RWPE1 (cell line): ENCODE measurements at regions not wholly inside any gene's neighbourhood (a gene's known extent, or its start where the extent isn't known, plus 50 kb on each side); places are given as distances from the start of the nearest gene placed in this dataset.

Source experiments
- CTCF ChIA-PET: fragments of 350-600 bp; sonication (Branson Sonifier 250); formaldehyde crosslinking; extraction: SDS; loops from one replicate; lab custom pipeline; 2021; lab: Yijun Ruan, JAX
- POLR2A ChIA-PET: fragments of 400-600 bp; formaldehyde crosslinking; extraction: SDS; loops from one replicate; lab custom pipeline; 2020; ENCODE audit warnings: antibody characterized with exemption; ENCODE audit not compliant: low non-redundant PET; lab: Yijun Ruan, JAX
- DNase-seq: peaks from one replicate; pipeline ENCODE4 v3.0.0; 2012; ENCODE audit warnings: low spot score
- H3K27ac ChIP-seq: fragments of 450-650 bp; 2 replicates; pipeline ENCODE4 v1.5.1; 2017
- CTCF ChIP-seq: fragments of 450-650 bp; conservative IDR thresholded peaks from 2 replicates; pipeline ENCODE4 v1.5.1; 2017; ENCODE audit warnings: low read depth, mild to moderate bottlenecking

GRCh38 chr2:242029422-242030225, 160.1 kb downstream of the RTP5 start:
- POLR2A ChIA-PET, result no interaction called here
- DNase-seq, result no peak
- CTCF ChIA-PET, result interaction anchor here (0.6 to 0.7 kb wide), 2 partner anchors 64 to 77 kb away, joined by 3 to 5 read pairs; no protein-coding TSS in a partner anchor
- TF ChIP-seq CTCF, result no peak
- no peak overlapping the region for H3K27ac ChIP-seq

GRCh38 chr2:242030226-242030575, 160.7 kb downstream of the RTP5 start:
- ChIA-PET CTCF (interaction anchor here (0.6 kb wide), 1 partner anchor 41 kb away, joined by 3 read pairs; no protein-coding TSS in a partner anchor), POLR2A (no interaction called here)
- no peak for TF ChIP-seq CTCF
- DNase-seq, result no peak
- no peak overlapping the region for H3K27ac ChIP-seq

GRCh38 chr2:242030858-242031257, 161.3 kb downstream of the RTP5 start:
- CTCF ChIA-PET, result interaction anchor here (0.6 kb wide), 2 partner anchors 42 to 76 kb away, joined by 3 to 5 read pairs; no protein-coding TSS in a partner anchor
- no peak for TF ChIP-seq CTCF
- no peak overlapping the region for H3K27ac ChIP-seq
- POLR2A ChIA-PET, result no interaction called here
- no peak for DNase-seq

GRCh38 chr2:242031481-242032019, 162.0 kb downstream of the RTP5 start:
- no peak for TF ChIP-seq CTCF
- no peak for DNase-seq
- no peak overlapping the region for H3K27ac ChIP-seq
- ChIA-PET POLR2A (no interaction called here), CTCF (no interaction called here)

GRCh38 chr2:242032780-242033656, 163.5 kb downstream of the RTP5 start:
- no peak for DNase-seq
- ChIA-PET POLR2A (no interaction called here), CTCF (no interaction called here)
- no peak for TF ChIP-seq CTCF
- no peak overlapping the region for H3K27ac ChIP-seq

- ChIA-PET CTCF (interaction anchor here (0.6 kb wide), 1 partner anchor 11 kb away, joined by 3 read pairs; no protein-coding TSS in a partner anchor), POLR2A (no interaction called here)
- no peak for DNase-seq
- no peak for TF ChIP-seq CTCF
- H3K27ac ChIP-seq, result no peak overlapping the region
These were observed 164.6 kb downstream of the RTP5 start for GRCh38 chr2:242034138-242034537.
